ENCODE measurements at regions not wholly inside any gene's neighbourhood (a gene's known extent, or its start where the extent isn't known, plus 50 kb on each side); places are given as distances from the start of the nearest gene placed in this dataset.

DNA sequence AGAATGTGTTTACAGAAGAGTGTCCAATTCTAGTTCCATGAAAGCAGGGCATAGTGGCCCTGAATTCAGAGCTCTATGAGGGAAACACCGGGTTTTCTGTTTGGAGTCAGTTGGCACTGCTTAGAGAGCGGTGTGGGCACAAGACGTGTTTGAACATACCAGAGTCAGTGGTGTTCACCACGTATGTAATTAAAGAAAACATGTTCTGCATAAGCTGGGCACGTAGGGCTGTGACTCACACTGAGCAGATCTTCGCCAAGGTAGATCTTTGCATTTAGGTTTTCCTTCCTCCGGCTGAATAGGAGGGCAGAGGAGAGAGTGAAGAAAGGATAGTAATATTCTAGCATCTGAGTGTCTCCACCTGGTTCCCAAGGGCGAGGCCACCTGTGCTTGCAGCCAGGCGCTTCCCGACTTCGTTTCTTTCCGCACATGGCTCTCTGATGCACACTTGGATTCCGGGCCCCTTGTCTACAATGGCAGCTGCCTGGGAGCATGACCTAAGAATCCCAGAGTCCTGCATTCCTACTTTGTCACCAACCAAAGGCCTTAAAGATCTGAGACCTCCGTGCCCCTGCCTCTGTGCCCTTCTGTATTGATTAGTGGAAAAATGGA, 136.2 kb downstream of the ERMARD start:
- TF ChIP-seq POLR2A (IDR thresholded peaks at IDR 0.05) (no peak), CTCF (IDR thresholded peaks at IDR 0.05) (no peak)
- intact Hi-C loops (cut with DNase I; ENCODE audit: low total_unique reads), result no loop called here
- no peak for DNase-seq

GRCh38 chr6:169886631-169887227, 135.3 kb downstream of the ERMARD start:
- no peaks in the 10 kb centered on the region for H3K36me3 ChIP-seq
- TF ChIP-seq CTCF (IDR thresholded peaks at IDR 0.05), result no peak

More for the DNA sequence above, 136.2 kb downstream of the ERMARD start:
- Histone ChIP-seq H3K36me3 (no peaks in the 10 kb centered on the region), H3K9me3 (no peaks in the 10 kb centered on the region), H3K4me3 (no peak overlapping the region), H3K27me3 (no peaks in the 10 kb centered on the region), H3K27ac (no peak overlapping the region), H3K4me1 (no peaks in the 10 kb centered on the region)

DNA sequence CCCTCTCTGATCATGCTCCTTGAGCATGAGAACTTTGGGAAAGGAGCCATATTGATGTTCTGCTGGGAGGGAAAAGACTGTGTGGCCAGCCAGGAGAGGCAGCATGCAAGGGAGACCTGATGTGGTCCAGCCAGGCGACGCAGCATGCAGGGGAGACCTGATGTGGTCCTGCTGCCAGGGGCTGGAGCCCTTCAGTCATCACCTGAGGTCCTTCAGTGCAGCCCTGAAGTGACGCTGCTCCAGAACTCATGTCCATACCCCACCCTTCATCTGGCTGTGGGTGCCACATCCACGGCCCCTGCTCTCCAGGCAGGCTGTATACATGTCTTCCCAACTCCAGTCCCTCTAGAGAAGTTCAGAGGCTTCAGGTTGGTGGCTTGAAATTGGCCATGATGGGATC, 134.4 kb downstream of the ERMARD start:
- Histone ChIP-seq H3K27me3 (no peaks in the 10 kb centered on the region), H3K36me3 (no peaks in the 10 kb centered on the region), H3K27ac (no peak overlapping the region), H3K4me1 (no peaks in the 10 kb centered on the region), H3K4me3 (no peak overlapping the region), H3K9me3 (no peaks in the 10 kb centered on the region)
- TF ChIP-seq CTCF (IDR thresholded peaks at IDR 0.05), result no peak
- TF ChIP-seq POLR2A (IDR thresholded peaks at IDR 0.05), result no peak
- no peak for DNase-seq
- intact Hi-C loops (cut with DNase I; ENCODE audit: low total_unique reads), result no loop called here

More at GRCh38 chr6:169886631-169887227, 135.3 kb downstream of the ERMARD start:
- no peak for DNase-seq
- Histone ChIP-seq H3K27ac (no peak overlapping the region), H3K9me3 (no peaks in the 10 kb centered on the region), H3K4me1 (no peaks in the 10 kb centered on the region), H3K27me3 (no peaks in the 10 kb centered on the region), H3K4me3 (no peak overlapping the region)
- intact Hi-C loops (cut with DNase I; ENCODE audit: low total_unique reads), result no loop called here

GRCh38 chr6:169885131-169885530, 133.7 kb downstream of the ERMARD start:
- TF ChIP-seq CTCF (IDR thresholded peaks at IDR 0.05) (no peak), POLR2A (IDR thresholded peaks at IDR 0.05) (no peak)
- no peaks in the 10 kb centered on the region for H3K36me3 ChIP-seq
- no peak overlapping the region for H3K27ac ChIP-seq
- no peaks in the 10 kb centered on the region for H3K4me1 ChIP-seq
- DNase-seq, result no peak
- no peaks in the 10 kb centered on the region for H3K27me3 ChIP-seq
- no peak overlapping the region for H3K4me3 ChIP-seq
- intact Hi-C loops (cut with DNase I; ENCODE audit: low total_unique reads), result no loop called here
- no peaks in the 10 kb centered on the region for H3K9me3 ChIP-seq

GRCh38 chr6:169884158-169884557, 132.7 kb downstream of the ERMARD start:
- no peaks in the 10 kb centered on the region for H3K4me1 ChIP-seq
- H3K4me3 ChIP-seq, result no peak overlapping the region
- intact Hi-C loops (cut with DNase I; ENCODE audit: low total_unique reads), result no loop called here
- DNase-seq, result no peak
- H3K27me3 ChIP-seq, result no peaks in the 10 kb centered on the region
- TF ChIP-seq CTCF (IDR thresholded peaks at IDR 0.05) (no peak), POLR2A (IDR thresholded peaks at IDR 0.05) (no peak)
- H3K27ac ChIP-seq, result no peak overlapping the region
- no peaks in the 10 kb centered on the region for H3K36me3 ChIP-seq
- no peaks in the 10 kb centered on the region for H3K9me3 ChIP-seq
